ENCODE measurements at regions not wholly inside any gene's neighbourhood (a gene's known extent, or its start where the extent isn't known, plus 50 kb on each side); places are given as distances from the start of the nearest gene placed in this dataset.

DNA sequence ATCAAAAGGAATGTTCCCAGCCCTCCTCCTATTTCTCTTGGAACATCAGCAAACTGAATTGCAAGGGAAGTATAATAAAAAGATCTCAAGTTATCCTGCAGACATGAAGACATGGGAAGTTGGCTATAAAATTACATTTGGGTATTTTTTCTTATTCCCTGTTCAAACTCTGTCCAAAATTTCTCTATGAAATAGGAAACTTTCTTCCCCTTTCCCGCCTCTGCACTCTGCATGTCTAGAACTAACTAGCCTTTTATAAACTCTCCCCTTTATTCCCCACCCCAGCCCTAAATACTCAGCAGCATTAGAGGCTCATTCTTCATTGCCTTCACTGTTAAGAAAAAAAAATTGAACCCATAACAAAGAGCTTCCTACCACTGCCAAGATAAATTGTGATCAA lies 126.7 kb upstream of the EDNRA start:
- no peaks in the 10 kb centered on the region for H3K27me3 ChIP-seq (replicated peaks in 1 of 4; ENCODE audit: control insufficient read depth in 3 of 4, extremely low read depth in 1 of 4, insufficient read depth in 3 of 4, low read length in 3 of 4)
- DNase-seq (ENCODE audit: low read depth in 1 of 2, low spot score in 2 of 2) (no peak), FAIRE-seq (no peak)
- H3K9me3 ChIP-seq (ENCODE audit: insufficient read depth in 2 of 2, low read depth in 1 of 2, low read length in 1 of 2): peaks cover 0 to 4% of the 10 kb centered on the region in 2 experiments; a peak in 1 of 4 replicates
- H3K4me1 ChIP-seq (replicated peaks in 1 of 4; ENCODE audit: control insufficient read depth in 3 of 4, insufficient read depth in 4 of 4, low read length in 3 of 4): no peaks in the 10 kb centered on the region
- no peak overlapping the region for H3K18ac ChIP-seq (ENCODE audit: extremely low read depth, low read length)
- no peaks in the 10 kb centered on the region for H3K23me2 ChIP-seq (ENCODE audit: low read depth, low read length)
- no peak overlapping the region for H2BK5ac ChIP-seq (ENCODE audit: low read depth, low read length)
- no peak overlapping the region for H3K14ac ChIP-seq (ENCODE audit: insufficient read length)
- no peak overlapping the region for H3K9ac ChIP-seq (replicated peaks in 1 of 4; ENCODE audit: extremely low read depth in 1 of 4, low read depth in 3 of 4, low read length in 3 of 4)
- POLR2A ChIA-PET (ENCODE audit: partially characterized antibody): no interaction called here
- H3K56ac ChIP-seq (replicated peaks; ENCODE audit: insufficient read length, low read depth, low read length): no peak overlapping the region
- H4K20me1 ChIP-seq (replicated peaks in 1 of 2; ENCODE audit: control insufficient read depth in 1 of 2, insufficient read depth in 2 of 2, low read length in 2 of 2): no peaks in the 10 kb centered on the region
- no peak overlapping the region for H3K4ac ChIP-seq (replicated peaks; ENCODE audit: insufficient read length, low read depth, low read length)
- H3K4me3 ChIP-seq (ENCODE audit: extremely low read depth in 1 of 4, insufficient read depth in 2 of 4, low read depth in 3 of 4, low read length in 4 of 4): no peak overlapping the region
- CTCF ChIA-PET (ENCODE audit: partially characterized antibody): no interaction called here
- TF ChIP-seq, protein P1, sequence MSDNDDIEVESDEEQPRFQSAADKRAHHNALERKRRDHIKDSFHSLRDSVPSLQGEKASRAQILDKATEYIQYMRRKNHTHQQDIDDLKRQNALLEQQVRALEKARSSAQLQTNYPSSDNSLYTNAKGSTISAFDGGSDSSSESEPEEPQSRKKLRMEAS (IDR thresholded peaks at IDR 0.05): no peak
- TF ChIP-seq KDM5A (IDR thresholded peaks at IDR 0.05; ENCODE audit: low read length) (no peak), SUZ12 (IDR thresholded peaks at IDR 0.05; ENCODE audit: low read length) (no peak), SIRT6 (IDR thresholded peaks at IDR 0.05; ENCODE audit: low read length) (no peak)
- TF ChIP-seq, protein P2, sequence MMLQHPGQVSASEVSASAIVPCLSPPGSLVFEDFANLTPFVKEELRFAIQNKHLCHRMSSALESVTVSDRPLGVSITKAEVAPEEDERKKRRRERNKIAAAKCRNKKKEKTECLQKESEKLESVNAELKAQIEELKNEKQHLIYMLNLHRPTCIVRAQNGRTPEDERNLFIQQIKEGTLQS (IDR thresholded peaks at IDR 0.05; ENCODE audit: insufficient read depth, low read depth, low read length): no peak
- no peak overlapping the region for H4K91ac ChIP-seq (replicated peaks; ENCODE audit: insufficient read length, low read length)
- 100% methylated on average over 1 of the region's 1 CpG; no CpG with 5 or more reads in 1 of the 2 experiments for WGBS, 2 experiments (ENCODE audit: extremely low coverage in 1 of 2, insufficient coverage in 1 of 2, insufficient read length in 1 of 2, insufficient replicate concordance in 2 of 2, low coverage in 1 of 2, low lambda C conversion rate in 2 of 2, missing lambda C conversion rate in 1 of 2)
- no peak overlapping the region for H2BK12ac ChIP-seq (ENCODE audit: low read depth, low read length)
- H2BK120ac ChIP-seq (replicated peaks; ENCODE audit: low read depth, low read length): no peak overlapping the region
- no peak overlapping the region for H4K5ac ChIP-seq (ENCODE audit: insufficient read length, low read depth, low read length)
- H2BK15ac ChIP-seq (ENCODE audit: low read length): no peak overlapping the region
- H3K79me1 ChIP-seq (ENCODE audit: low read depth, low read length): no peaks in the 10 kb centered on the region
- no peaks in the 10 kb centered on the region for H3K79me2 ChIP-seq (ENCODE audit: control insufficient read depth in 1 of 2, insufficient read depth in 2 of 2, low read length in 2 of 2)
- H2AFZ ChIP-seq (ENCODE audit: low read length): no peak overlapping the region
- no peak overlapping the region for H3K23ac ChIP-seq (ENCODE audit: insufficient read length)
- H3K36me3 ChIP-seq (ENCODE audit: control insufficient read depth in 2 of 4, insufficient read depth in 4 of 4, low read length in 3 of 4): no peaks in the 10 kb centered on the region
- no peak overlapping the region for H4K8ac ChIP-seq (ENCODE audit: extremely low read depth, insufficient read depth, low read length)
- no peak overlapping the region for H3K4me2 ChIP-seq (ENCODE audit: insufficient read depth in 1 of 2, low read depth in 2 of 2, low read length in 2 of 2)
- H2BK20ac ChIP-seq (ENCODE audit: low read length): no peak overlapping the region
- H3K27ac ChIP-seq (ENCODE audit: low read depth, low read length): no peak overlapping the region
- no peak overlapping the region for H2AK5ac ChIP-seq (ENCODE audit: low read depth, low read length)
